Stimulated activated naive CD4-positive, alpha-beta T cell treated with Interleukin-2 at 50 U/mL for 16 hours (primary cell): ENCODE measurements at regions not wholly inside any gene's neighbourhood (a gene's known extent, or its start where the extent isn't known, plus 50 kb on each side); places are given as distances from the start of the nearest gene placed in this dataset.

Experiments
- DNase-seq: peaks from one replicate; lab custom pipeline; 2025; lab: John Stamatoyannopoulos, UW

DNA sequence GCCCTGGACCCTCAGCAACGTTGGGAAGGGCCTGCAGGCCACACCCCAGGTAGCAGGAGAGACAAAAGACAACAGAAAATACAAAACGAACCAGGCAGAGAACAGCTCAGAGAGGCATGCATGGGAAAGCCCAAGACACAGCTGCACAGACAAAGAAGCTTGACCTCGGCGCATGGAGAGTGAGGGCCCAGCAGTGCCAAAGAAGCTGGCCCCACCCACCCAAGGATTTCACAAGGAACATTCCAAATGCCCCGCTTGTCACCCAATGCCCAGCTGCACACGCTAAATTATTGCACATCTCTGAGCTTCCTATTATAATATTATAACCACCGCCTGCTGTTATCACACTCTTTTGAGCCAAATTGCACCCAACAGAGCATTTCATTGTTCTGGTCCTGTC, 147.7 kb upstream of the TBL1X start:
- no peak for DNase-seq

DNA sequence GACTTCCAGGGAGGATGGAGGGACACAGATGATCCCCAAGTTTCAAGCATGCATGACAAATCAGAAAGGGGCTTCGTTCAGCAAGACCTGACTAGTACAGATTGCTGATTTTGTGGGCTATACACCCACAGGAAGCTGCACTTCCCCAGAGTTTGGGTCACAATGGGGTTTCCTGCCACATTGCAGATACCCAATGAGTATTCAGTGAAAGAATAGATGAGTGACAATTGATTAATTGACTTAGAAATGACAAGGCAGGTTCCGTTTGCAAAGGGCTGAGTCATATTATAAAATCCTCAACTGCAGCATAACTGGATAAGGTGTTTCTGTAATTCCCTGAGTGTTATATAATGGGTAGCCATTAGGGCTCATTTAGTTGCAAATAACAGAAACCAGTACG, 146.6 kb upstream of the TBL1X start:
- no peak for DNase-seq

DNA sequence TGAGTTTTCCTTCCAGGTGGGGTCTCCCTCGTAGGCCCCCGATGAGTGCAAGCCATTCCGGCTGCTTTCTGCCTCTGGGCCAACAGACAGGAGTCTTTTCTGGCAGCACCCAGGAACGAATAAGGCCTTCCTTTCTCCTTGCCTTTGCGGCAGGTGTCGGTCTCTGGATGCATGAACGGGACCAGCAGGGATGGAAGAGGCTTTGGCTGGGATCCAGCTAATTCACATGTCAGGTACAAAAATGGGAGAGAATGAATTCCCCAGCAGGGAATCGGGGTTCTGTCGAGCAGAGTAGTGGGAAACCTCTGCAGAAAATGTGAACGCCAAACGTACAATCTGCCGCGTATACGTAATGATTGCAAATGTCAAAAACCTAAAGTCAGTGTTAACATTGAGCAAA, 146.1 kb upstream of the TBL1X start:
- no peak for DNase-seq

DNA sequence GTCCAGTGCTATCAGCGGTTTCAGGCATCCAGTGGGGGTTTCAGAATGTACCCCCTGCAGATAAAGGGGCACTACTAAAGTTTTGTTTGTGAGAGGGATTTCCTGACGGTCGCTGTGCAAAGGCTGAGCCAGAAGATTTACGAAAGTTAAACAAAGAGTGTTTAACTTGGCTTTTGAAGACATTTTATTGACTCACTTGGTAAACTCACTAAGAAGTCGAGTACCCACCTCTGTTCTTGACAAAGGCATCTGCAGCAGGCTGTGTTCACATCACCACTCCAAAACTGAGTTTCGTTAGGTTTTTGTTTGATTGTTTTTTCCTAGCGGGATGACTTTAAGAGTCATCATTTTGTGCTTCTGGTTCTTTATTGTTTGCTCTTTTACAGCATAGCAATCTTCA, 143.9 kb upstream of the TBL1X start:
- DNase-seq, result no peak

DNA sequence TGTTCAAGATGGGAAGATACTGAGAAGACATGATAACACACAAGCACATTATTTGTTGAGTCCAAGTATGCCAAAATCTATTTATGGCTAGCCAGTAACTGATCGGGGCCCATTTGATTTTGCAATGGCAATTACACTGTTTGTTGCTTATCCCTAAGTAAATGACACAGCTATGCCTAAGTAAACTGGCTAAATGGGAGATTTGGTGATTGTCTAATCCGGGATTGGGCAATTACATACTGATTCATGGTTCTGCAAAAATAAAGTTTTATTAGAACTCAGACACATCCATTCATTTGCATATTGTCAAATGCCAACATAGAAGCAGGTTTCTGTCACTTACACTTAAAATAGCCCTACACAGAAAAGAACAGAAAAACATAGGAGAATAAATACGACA, 140.2 kb upstream of the TBL1X start:
- DNase-seq, result no peak

DNA sequence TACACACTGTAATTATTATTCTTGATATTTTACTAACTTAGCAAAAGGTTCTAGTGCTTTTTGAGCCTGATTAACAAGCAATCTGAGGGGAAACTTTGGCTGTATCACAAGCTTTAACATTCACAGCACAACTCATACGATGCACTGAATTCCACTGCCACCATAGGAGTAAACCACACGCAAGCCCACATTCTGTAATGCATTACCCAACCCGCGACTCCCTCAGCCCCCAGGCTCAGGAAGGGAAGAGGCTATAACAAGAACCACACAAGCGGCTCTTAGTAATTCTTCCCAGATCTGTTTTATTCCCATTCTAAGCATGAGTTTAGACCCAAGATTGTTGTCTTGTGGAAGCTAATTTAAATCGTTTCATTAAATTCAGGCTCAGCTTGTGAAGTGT, 138.5 kb upstream of the TBL1X start:
- DNase-seq, result no peak

DNA sequence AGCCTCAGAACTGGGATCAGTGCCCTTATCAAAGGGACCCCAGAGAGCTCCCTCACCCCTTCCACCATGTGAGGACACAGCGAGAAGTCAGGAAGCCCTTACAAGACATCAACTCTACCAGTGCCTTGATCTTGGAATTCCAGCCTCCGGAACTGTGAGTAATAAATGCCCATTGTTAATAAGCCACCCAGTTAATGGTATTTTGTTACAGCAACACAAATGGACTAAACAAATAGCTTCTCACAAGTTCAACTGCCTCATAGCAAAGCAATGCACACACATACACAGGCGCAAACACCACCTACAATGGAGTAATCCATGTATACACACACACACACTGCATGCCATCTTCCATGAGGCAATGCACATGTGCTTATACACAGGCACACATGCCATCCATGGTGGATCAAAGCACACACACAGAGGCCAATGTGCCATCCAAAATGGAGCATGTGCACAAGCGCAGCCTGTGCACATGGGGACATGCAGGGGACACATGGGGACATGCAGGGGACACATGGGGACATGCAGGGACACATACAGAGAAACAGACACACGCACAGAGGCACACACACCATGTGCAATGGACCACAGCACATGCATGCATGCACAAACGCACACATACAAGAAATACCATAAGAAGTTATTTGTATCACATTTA, 137.6 kb upstream of the TBL1X start:
- no peak for DNase-seq

DNA sequence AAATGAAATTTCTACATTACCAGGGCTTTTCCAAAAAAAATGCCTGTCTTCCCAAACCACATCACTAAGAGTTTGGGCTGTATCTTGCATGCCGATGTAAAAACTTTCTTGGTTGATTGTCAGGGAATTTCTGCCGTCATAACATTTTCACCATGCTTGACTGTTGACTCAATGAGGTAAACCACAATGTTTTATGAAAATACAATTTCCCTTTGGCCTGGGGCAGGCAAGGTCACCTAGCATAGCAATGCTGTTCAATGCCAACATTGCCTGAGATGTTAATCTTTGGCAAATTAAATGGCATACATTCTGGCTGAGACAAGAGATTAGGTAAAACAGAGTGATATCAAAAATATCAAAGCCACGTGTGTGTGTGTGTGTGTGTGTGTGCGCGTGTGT, 137.1 kb upstream of the TBL1X start:
- DNase-seq, result no peak

DNA sequence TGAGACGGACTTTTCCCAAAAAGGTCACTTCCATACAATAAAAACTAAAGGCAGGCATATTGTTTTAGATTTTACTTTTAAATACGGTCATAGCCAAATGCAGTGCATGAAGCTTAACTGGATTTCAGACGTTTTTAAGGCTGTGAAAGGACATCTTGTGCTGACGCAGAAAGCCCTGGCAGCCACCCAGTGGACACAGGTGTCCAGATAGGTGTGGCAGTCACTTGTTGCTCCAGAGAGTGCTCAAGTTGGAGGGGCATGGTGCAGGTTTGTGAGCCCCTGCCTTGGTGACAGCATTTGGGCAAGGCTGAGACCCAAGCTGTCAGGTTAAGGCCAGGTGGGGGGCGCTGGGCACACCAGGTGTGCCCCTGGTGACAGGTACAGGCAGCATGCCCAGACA, 135.8 kb upstream of the TBL1X start:
- DNase-seq, result no peak

DNA sequence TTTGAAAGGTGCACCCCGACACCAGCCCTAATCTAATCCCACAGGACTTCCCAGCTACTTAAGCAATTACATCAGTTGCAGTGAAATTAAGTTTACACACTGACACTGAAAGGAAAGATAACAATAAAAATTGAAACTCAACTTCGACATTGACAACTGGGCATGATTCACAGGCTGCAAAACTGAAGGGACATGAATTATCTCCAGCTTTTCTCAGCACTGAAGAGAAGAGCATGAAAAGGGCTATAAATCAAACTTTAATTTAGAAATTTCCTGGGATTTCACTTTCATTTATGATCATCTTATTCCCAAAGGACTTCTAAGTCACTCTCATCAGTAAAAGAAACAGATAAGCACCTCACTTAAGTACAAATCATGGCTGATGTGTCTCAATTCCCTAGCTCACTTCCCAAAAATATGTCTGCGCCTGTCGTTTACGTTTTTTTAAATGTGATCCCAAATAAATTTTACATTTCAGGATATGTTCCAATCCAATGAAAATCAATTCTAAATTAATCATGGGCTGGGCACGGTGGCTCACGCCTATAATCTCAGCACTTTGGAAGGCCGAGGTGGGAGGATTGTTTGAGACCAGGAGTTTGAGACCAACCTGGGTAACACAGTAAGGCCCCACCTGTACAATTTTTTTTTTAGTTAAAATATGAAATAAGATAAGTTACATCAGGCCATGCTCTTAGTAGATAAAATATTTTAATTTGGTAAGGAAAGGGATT, 134.4 kb upstream of the TBL1X start:
- DNase-seq, result no peak

DNA sequence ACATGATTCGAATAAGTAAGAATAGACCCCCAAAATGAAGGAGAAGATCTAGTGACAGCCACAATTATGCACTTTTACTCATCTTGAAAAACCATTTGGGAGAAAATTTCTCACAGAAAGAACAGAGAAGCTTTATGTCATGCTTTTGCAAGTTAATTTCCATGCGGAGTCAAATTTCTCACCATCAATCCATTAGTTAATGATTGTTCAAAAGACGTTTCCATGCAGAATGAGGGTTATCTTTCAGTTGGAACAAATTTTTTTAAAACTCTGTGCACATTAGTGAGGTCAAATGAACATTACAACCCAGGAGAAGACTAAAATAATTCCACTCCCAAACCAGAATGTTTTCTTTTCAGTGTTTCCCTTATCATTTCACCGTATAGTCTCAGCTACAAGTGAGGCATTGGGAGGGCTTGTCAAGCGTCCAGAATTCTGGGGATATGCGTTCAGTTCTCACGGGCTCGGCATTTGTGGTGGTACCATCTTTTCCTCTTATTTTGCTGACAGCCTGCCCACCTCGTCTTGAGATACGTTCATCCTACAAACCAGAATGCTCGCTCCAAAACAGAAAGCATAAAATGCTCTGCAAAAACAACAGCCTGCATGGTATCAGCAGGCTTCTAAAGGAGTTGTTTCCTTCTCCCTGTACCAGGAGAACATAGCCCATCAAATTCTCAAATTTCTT, 130.8 kb upstream of the TBL1X start:
- no peak for DNase-seq

DNA sequence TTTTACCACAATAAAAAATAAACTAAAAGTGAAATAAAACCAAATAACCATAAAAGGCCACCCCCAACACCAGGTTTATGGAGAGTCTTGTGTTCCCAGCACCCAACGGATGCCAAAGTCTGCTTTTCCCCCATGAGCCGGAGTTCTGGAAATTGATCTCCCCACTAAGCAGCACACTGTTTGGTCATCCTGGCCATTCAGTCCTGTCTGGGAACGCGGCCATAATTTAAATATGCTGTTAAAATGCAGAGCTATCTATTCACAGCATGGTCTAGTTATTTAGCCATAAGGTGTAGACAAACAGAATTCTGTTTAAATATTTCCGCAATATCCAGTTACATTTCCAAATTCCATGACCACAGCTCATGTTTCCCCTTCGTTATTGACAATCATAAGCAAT, 129.6 kb upstream of the TBL1X start:
- DNase-seq, result no peak

DNA sequence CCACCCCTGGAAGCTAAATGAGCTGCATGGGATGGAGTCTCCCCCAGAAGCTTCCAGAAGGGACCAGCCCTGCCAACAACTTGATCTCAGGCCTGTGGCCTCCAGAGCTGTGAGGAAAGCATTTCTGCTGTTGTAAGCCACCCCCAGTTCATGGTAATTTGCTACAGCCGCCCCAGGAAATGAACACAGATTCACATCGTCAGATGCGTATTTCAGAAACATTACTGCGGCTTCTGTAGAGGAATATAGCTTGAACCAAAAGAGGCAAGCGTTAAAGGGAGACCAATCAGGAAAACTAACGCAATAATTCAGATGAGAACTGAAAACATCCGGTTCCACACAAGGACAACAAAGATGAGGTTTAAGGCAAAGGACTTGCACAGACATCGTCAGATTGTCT, 128.4 kb upstream of the TBL1X start:
- no peak for DNase-seq

DNA sequence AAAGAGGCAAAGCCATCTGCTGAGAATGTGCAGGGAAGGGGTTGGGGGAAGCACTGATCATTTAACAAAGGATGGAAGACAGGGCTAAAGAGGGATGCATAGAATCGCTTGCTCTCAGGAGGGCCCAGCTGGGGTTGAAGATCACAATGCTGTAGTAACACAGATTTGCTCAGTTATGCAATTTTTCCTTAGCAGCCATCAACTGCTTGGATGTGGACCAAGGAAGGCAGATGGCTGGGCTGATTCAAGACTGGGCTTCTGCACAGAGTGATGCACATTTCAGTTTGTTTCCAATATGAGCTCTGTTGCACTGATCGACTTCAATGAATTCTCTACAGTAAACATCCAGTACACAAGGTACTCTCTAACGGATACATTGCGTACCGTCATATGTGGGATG, 127.8 kb upstream of the TBL1X start:
- no peak for DNase-seq

DNA sequence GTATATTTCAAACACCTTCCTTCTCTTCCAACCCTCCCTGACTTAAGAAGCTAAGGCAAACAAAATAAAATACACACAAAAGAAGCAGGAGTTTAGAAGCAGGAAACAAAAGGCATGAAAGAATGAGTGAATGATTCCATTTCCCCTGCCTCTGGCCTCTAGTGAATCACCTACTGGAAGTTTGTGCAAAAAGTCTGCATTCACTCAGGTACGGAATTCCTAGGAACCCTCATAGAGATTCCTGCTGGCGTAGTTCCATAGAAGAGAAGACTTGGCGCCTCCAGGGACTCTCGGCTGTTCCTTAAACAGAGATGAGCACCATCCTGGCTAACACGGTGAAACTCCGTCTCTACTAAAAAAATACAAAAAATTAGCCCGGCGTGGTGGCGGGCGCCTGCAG, 125.9 kb upstream of the TBL1X start:
- no peak for DNase-seq

DNA sequence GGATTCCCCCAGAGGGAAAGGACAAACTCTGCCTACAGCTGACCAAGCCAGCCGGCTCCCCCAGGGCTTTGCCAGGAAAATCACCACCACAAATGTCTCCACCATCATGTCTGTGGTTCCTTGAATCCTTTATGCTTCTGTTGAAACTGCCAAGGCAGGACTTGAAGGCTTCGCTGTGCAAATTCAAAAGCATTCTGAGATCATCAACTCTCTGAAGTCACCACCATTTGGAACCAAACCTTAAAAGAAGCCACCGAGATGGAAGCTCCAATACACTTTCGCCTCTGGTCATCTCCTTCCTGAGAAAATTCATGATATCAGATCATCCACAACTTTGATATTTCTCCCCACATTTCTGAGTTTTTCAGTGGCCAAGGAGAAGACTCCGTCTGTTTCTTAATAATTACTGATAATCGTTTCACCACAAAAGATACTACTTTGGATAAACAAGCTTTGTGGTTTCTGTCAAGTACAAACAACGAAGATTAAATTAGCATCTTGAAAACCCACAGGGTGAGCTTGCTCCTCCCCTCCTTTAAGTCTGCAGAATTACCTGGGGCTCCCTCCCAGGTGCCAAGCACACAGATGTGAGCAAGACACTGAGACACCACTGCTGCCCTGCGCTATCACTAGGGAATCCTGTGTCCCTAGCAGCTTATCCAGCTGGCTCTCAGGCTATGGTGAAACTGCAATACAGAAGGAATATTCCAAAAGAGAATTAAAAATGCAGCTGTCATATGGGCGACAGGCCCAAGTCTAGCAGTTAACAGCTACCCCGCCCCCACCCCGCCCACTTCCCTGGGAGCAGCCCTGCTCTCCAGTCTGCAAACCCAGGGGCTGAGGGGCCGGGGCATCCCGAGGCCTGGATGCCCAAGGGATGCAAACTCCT, 125.0 kb upstream of the TBL1X start:
- peak; percentile 8 for DNase-seq

DNA sequence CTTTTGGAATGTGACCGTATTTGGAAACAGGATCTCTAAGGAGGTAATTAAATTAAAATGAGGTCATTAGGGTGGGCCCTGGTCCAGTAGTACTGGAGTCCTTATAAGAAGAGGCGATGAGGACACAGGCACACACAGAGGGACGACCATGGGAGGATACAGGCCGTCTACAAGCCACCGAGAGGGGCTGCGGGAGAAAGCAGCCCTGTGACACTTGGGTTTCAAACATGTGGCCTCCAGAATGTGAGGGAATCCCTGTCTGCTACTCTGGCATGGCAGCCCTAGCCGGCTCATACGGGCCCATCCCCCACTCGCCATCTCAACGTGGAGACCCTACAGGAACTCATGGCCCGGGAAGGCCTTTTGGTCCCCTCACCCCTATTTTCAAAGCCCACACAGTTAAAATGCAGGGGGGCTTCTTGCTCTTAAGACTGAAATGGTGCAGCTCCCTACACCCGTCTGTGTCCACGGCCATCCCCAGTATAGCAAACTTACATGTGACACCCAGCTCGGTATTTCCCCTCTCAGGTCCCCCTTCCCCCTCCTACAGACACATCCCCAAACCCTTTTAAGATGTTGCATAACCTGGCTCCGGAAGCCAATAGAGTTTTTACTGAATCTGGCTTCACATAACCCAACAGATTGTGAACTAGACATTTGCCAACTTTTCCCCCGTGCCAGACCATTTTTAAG, 124.1 kb upstream of the TBL1X start:
- no peak for DNase-seq

DNA sequence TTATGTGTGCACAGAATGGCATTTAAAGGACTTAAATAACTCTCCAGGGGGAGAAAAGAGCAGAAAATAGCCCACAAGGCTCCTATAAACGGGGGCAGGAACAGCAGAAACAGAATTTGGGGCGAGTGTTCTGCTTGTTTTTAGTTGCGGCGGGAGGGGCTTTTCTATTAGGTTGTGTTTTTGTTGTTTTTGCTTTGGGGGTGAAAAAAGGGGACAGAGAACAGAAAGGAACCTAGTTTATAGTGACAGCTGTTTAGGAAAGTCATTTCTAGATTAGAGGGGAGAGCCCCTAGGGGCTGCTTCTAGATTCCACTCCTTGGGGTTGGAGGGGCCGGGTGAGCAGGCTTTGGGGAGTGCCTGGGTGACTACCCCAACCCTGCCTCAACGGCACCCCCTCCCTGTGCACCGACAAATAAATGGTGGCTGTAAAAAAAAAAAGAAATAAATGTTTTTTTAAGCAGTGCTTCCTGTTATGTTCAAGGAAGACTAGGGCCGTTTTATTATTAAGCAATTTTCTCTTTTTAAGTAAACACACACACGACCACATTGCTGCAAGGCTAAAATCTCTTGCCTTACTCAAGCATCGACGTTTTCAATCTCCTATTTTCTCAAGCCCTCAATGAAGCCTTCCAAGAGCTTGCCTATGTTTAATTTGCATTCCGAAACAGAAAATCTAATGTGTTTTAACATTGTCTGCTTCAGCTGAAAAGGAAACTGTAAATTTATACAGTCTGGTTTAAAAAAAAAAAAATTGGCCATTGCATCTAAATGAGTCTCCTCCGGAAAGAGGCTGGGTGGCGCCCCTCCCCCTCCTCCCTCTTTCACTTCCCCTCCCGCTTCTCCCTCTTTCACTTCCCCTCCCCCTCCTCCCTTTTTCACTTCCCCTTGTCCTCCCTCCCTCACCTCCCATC, 123.3 kb upstream of the TBL1X start:
- DNase-seq, result peak; percentile 48

DNA sequence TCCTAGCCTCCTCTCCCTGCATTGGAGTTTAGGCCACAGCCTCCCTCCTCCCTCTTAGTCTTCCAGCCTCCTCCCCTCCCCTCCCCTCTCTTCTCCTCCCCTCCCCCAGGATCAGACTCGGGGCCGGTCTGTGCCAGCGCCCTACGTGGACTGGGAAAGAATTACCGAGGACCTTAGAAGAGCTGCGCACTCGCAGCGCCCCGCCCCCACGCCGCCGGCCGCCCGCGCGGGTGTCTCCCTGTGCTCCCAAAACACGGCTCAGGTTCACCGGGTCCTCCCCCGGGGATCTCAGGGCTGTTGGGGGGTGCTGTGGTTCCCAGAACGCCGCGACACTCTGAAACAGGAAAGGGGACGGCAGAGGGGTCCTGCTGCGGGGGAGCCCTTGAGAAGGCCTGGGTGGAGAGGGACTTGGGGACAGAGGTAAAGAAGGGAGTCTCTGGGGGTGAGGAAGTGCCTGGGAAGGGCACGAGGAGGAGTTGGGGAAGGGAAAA, 122.3 kb upstream of the TBL1X start:
- DNase-seq, result peak; percentile 41

DNA sequence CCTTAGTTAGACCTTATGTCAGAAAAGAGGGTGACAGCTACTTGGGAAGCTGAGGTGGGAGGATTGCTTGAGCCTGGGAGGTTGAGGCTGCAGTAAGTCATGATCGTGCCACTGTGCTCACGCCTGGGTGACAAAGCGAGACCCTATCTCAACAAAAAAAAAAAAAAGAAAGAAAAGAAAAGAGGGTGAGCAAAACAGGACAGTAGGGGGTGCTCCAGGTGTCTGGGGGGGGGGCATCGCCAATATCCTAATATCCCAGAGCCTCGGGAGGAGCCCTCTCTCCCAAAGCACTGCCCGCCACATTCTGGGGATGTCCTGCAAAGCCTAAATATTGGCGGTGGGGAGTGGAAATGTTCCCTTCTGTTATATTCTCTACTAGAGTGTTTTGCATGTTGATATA, 120.9 kb upstream of the TBL1X start:
- DNase-seq, result no peak

DNA sequence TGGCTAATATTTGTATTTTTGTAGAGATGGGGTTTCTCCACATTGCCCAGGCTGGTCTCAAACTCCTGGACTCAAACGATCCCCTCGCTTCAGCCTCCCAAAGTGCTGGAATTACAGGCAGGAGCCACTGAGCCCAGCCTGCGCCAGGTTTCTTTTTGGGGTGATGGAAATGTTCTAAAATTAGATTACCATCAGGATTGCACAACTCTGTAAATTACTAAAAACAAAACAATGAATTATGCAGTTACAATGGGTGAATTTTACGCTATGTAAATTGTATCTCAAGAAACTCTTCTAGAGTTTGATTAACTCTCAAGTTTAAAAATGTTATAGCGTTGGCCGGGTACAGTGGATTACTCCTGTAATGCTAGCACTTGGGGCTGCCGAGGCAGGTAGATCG, 118.9 kb upstream of the TBL1X start:
- DNase-seq, result no peak
